Fibroblast of lung (primary cell): ENCODE measurements at regions not wholly inside any gene's neighbourhood (a gene's known extent, or its start where the extent isn't known, plus 50 kb on each side); places are given as distances from the start of the nearest gene placed in this dataset.

Experiments
- DNase-seq, 2 donors: peaks; one replicate each; pipeline versions ENCODE4 v3.0.0 to v3.0.0-alpha.2; 2010; ENCODE audit warnings: low read depth in 2 of 2
- H2AFZ ChIP-seq: 2 replicates; pipeline ENCODE4 v1.5.1; 2012; ENCODE audit warnings: low read length, control low read depth, inconsistent platforms
- H3K27ac ChIP-seq: 2 replicates; pipeline ENCODE4 v1.5.1; 2011; ENCODE audit warnings: low read length, control low read depth; ENCODE audit not compliant: insufficient read depth
- H3K27me3 ChIP-seq: 2 replicates; pipeline ENCODE4 v1.5.1; 2011; ENCODE audit warnings: mild to moderate bottlenecking, low read length; ENCODE audit not compliant: control insufficient read depth, insufficient read depth
- H3K36me3 ChIP-seq: 2 replicates; pipeline ENCODE4 v1.5.1; 2011; ENCODE audit warnings: low read length; ENCODE audit not compliant: control insufficient read depth, insufficient read depth
- H3K4me1 ChIP-seq: 2 replicates; pipeline ENCODE4 v1.5.1; 2011; ENCODE audit warnings: low read length; ENCODE audit not compliant: control insufficient read depth, insufficient read depth; ENCODE audit errors: extremely low read depth
- H3K4me2 ChIP-seq: 2 replicates; pipeline ENCODE4 v1.5.1; 2011; ENCODE audit warnings: low read length, control low read depth; ENCODE audit not compliant: insufficient read depth; ENCODE audit errors: extremely low read depth
- H3K4me3 ChIP-seq, 4 experiments: fragments of 200-600 bp in 1 of 4; sonication (generic) in 1 of 4; replicated peaks in 1 of 4; 2 replicates each; pipeline ENCODE4 v1.5.1; 2011 to 2016; ENCODE audit warnings: low read length in 4 of 4, low read depth in 3 of 4, mild to moderate bottlenecking in 3 of 4, control low read depth in 2 of 4, inconsistent platforms in 1 of 4, mixed read lengths in 1 of 4; ENCODE audit not compliant: insufficient read depth in 1 of 4; ENCODE audit errors: control extremely low read depth in 1 of 4
- H3K79me2 ChIP-seq: 2 replicates; pipeline ENCODE4 v1.5.1; 2012; ENCODE audit warnings: mild to moderate bottlenecking, low read length, inconsistent platforms; ENCODE audit not compliant: control insufficient read depth, insufficient read depth
- H3K9ac ChIP-seq: 2 replicates; pipeline ENCODE4 v1.5.1; 2011; ENCODE audit warnings: mild to moderate bottlenecking, low read length, control low read depth; ENCODE audit not compliant: insufficient read depth
- H3K9me3 ChIP-seq: 2 replicates; pipeline ENCODE4 v1.5.1; 2012; ENCODE audit warnings: low read depth, low read length; ENCODE audit not compliant: control insufficient read depth, insufficient read depth
- H4K20me1 ChIP-seq: 2 replicates; pipeline ENCODE4 v1.5.1; 2011; ENCODE audit warnings: low read length; ENCODE audit not compliant: control insufficient read depth, insufficient read depth; ENCODE audit errors: extremely low read depth
- EZH2 ChIP-seq: IDR thresholded peaks from 2 replicates; pipeline ENCODE4 v1.5.1; 2012; ENCODE audit warnings: low read length, control low read depth, mild to moderate bottlenecking; ENCODE audit errors: missing control alignments
- TF ChIP-seq, protein P1 (sequence below), 2 donors: IDR thresholded peaks in 1 of 2; conservative IDR thresholded peaks in 1 of 2; 1 replicate in 1 of 2; 2 replicates in 1 of 2; pipeline ENCODE4 v1.5.1; 2011 to 2012; ENCODE audit warnings: low read length in 2 of 2, control low read depth in 1 of 2, inconsistent platforms in 1 of 2, low read depth in 1 of 2, mild to moderate bottlenecking in 1 of 2

DNA sequence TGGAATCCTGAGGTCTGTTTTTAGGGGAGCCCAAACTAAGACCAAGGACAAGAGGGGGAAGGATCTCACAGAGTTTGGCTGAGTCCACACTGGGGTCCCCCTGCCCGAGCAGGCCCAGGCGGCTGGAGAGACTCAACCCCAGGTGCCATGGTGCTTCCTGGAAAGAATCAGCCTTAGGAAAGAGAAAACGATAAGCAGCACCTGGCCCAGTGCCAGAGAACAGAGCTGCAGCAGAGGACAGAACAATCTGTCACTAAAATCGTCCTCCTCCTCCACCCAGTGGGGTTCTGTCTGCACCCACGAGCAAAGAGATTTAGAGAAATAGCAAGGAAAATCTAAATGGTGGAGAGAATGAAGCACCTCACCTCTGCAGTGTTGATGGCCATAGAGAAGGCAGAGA, 470.5 kb downstream of the BCOR start:
- no peaks in the 10 kb centered on the region for H3K9me3 ChIP-seq
- no peak for TF ChIP-seq EZH2
- TF ChIP-seq, protein P1, sequence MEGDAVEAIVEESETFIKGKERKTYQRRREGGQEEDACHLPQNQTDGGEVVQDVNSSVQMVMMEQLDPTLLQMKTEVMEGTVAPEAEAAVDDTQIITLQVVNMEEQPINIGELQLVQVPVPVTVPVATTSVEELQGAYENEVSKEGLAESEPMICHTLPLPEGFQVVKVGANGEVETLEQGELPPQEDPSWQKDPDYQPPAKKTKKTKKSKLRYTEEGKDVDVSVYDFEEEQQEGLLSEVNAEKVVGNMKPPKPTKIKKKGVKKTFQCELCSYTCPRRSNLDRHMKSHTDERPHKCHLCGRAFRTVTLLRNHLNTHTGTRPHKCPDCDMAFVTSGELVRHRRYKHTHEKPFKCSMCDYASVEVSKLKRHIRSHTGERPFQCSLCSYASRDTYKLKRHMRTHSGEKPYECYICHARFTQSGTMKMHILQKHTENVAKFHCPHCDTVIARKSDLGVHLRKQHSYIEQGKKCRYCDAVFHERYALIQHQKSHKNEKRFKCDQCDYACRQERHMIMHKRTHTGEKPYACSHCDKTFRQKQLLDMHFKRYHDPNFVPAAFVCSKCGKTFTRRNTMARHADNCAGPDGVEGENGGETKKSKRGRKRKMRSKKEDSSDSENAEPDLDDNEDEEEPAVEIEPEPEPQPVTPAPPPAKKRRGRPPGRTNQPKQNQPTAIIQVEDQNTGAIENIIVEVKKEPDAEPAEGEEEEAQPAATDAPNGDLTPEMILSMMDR (conservative IDR thresholded peaks at IDR 0.05 in 1 of 2, IDR thresholded peaks at IDR 0.05 in 1 of 2; ENCODE audit: low read depth in 1 of 2, low read length in 2 of 2): no peak
- H3K4me2 ChIP-seq: no peak overlapping the region
- H2AFZ ChIP-seq: no peak overlapping the region
- no peaks in the 10 kb centered on the region for H4K20me1 ChIP-seq
- no peak overlapping the region for H3K4me3 ChIP-seq
- H3K79me2 ChIP-seq: no peaks in the 10 kb centered on the region
- H3K36me3 ChIP-seq: no peaks in the 10 kb centered on the region
- H3K27me3 ChIP-seq: no peaks in the 10 kb centered on the region
- no peak for DNase-seq
- H3K27ac ChIP-seq: no peak overlapping the region
- H3K9ac ChIP-seq: no peak overlapping the region
- H3K4me1 ChIP-seq: no peaks in the 10 kb centered on the region

DNA sequence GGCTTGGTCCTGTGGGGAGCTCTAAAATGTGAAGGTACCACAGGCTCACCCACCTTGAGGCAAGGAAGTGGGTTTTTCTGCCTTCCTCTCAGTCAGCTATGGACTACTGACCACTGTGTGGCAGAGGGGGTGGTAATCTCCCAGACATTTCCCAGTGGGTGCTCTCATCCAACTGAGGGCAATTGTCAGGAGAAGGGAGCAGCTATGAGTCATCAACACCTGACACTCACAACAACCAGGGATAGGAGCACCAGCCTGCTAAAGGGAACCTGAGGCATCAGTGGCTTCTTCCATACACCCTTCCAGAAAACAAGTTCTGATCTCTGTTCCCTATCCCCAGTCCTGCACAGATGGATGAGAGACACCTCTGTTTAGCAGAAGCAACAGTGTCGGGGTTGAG, 468.8 kb downstream of the BCOR start:
- no peak overlapping the region for H3K4me3 ChIP-seq

DNA sequence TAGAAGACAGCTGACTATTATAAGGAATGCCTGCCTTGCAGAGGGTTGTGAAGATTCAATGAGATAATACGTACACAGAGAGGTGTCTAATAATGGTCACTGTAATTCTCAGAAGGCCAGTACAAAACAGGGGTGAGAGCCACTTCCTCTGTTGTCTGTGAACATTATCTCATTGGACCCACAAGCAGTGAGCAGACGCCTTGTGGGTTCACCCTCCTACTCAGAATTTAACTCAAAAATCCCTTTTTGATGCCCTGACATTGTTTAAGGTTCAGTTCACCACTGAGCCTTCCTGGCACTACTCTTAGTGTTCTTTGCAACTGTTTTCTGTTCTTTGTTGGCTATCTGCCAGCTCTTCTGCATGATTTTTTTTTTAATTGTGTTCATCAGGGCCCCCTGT, 467.4 kb downstream of the BCOR start:
- DNase-seq: no peak
- Histone ChIP-seq H3K4me3 (no peak overlapping the region), H3K79me2 (no peaks in the 10 kb centered on the region), H3K36me3 (no peaks in the 10 kb centered on the region), H3K27me3 (no peaks in the 10 kb centered on the region), H3K9me3 (no peaks in the 10 kb centered on the region), H2AFZ (no peak overlapping the region), H4K20me1 (no peaks in the 10 kb centered on the region), H3K4me2 (no peak overlapping the region), H3K4me1 (no peaks in the 10 kb centered on the region), H3K9ac (no peak overlapping the region), H3K27ac (no peak overlapping the region)
- TF ChIP-seq, protein P1 (conservative IDR thresholded peaks at IDR 0.05 in 1 of 2, IDR thresholded peaks at IDR 0.05 in 1 of 2; ENCODE audit: low read depth in 1 of 2, low read length in 2 of 2): no peak
- TF ChIP-seq EZH2: no peak

More for the DNA sequence above, 468.8 kb downstream of the BCOR start:
- H3K4me2 ChIP-seq: no peak overlapping the region
- no peak overlapping the region for H2AFZ ChIP-seq
- H3K79me2 ChIP-seq: no peaks in the 10 kb centered on the region
- H3K4me1 ChIP-seq: no peaks in the 10 kb centered on the region
- no peak for DNase-seq
- no peaks in the 10 kb centered on the region for H3K9me3 ChIP-seq
- no peak for TF ChIP-seq EZH2
- TF ChIP-seq, protein P1 (conservative IDR thresholded peaks at IDR 0.05 in 1 of 2, IDR thresholded peaks at IDR 0.05 in 1 of 2; ENCODE audit: low read depth in 1 of 2, low read length in 2 of 2): no peak
- H4K20me1 ChIP-seq: no peaks in the 10 kb centered on the region
- no peak overlapping the region for H3K9ac ChIP-seq
- H3K27me3 ChIP-seq: no peaks in the 10 kb centered on the region
- H3K27ac ChIP-seq: no peak overlapping the region
- H3K36me3 ChIP-seq: no peaks in the 10 kb centered on the region
